SK-N-SH treated with all-trans-retinoic acid at 6 μM for 48 hours (cell line): ENCODE measurements at regions not wholly inside any gene's neighbourhood (a gene's known extent, or its start where the extent isn't known, plus 50 kb on each side); places are given as distances from the start of the nearest gene placed in this dataset.

Experiments
- ATAC-seq: fragments of 200-7000 bp; cut with Tn5 transposase; 3 replicates; pipeline ENCODE4 v1.9.1; 2020; ENCODE audit warnings: mild to moderate bottlenecking, moderate library complexity
- ARNTL ChIP-seq: fragments of 450-650 bp; formaldehyde crosslinking; IDR thresholded peaks from 2 replicates; pipeline ENCODE4 v1.5.0; 2020; ENCODE audit warnings: low read depth, mild to moderate bottlenecking, moderate library complexity, borderline replicate concordance
- BACH2 ChIP-seq: fragments of 250-450 bp; sonication (Bioruptor Pico); IDR thresholded peaks from 2 replicates; pipeline ENCODE4 v1.9.0; 2021; ENCODE audit warnings: mild to moderate bottlenecking, borderline replicate concordance
- CSDC2 ChIP-seq: fragments of 250-450 bp; sonication (Bioruptor Pico); IDR thresholded peaks from 2 replicates; pipeline ENCODE4 v1.5.0; 2020; ENCODE audit warnings: mild to moderate bottlenecking, moderate library complexity
- ESRRG ChIP-seq: fragments of 250-450 bp; sonication (Bioruptor Pico); IDR thresholded peaks from 2 replicates; pipeline ENCODE4 v1.6.1; 2021; ENCODE audit warnings: mild to moderate bottlenecking
- GLIS3 ChIP-seq: fragments of 250-450 bp; sonication (Bioruptor Pico); IDR thresholded peaks from 2 replicates; pipeline ENCODE4 v1.5.0; 2020; ENCODE audit warnings: mild to moderate bottlenecking, moderate library complexity
- ISL1 ChIP-seq: fragments of 250-450 bp; sonication (Bioruptor Pico); IDR thresholded peaks from 2 replicates; pipeline ENCODE4 v2.1.2; 2022; ENCODE audit warnings: mild to moderate bottlenecking, moderate library complexity
- OSR1 ChIP-seq: fragments of 250-450 bp; sonication (Bioruptor Pico); IDR thresholded peaks from 2 replicates; pipeline ENCODE4 v1.8.0; 2022; ENCODE audit warnings: moderate library complexity, mild to moderate bottlenecking, inconsistent platforms
- PPARA ChIP-seq: fragments of 250-450 bp; sonication (Bioruptor Pico); IDR thresholded peaks from 2 replicates; pipeline ENCODE4 v1.5.0; 2020; ENCODE audit warnings: mild to moderate bottlenecking, borderline replicate concordance
- SNAI2 ChIP-seq: fragments of 250-450 bp; sonication (Bioruptor Pico); IDR thresholded peaks from 2 replicates; pipeline ENCODE4 v1.5.0; 2020; ENCODE audit warnings: mild to moderate bottlenecking, moderate library complexity
- TCF4 ChIP-seq: fragments of 250-450 bp; sonication (Bioruptor Pico); IDR thresholded peaks from 2 replicates; pipeline ENCODE4 v1.8.0; 2021; ENCODE audit warnings: mild to moderate bottlenecking, moderate library complexity, borderline replicate concordance
- ZC3H10 ChIP-seq: fragments of 250-450 bp; sonication (Bioruptor Pico); IDR thresholded peaks from 2 replicates; pipeline ENCODE4 v1.5.1; 2021; ENCODE audit warnings: mild to moderate bottlenecking, moderate library complexity
- ZFP3 ChIP-seq: fragments of 250-450 bp; sonication (Bioruptor Pico); IDR thresholded peaks from 2 replicates; pipeline ENCODE4 v1.5.0; 2020; ENCODE audit warnings: mild to moderate bottlenecking, moderate library complexity
- ZFP30 ChIP-seq: fragments of 450-650 bp; formaldehyde crosslinking; IDR thresholded peaks from 2 replicates; pipeline ENCODE4 v1.5.0; 2022; ENCODE audit warnings: mild to moderate bottlenecking, moderate library complexity
- ZNF565 ChIP-seq: fragments of 450-650 bp; formaldehyde crosslinking; conservative IDR thresholded peaks from 2 replicates; pipeline ENCODE4 v1.5.0; 2020; ENCODE audit warnings: low read depth, mild to moderate bottlenecking, moderate library complexity
- ZNF70 ChIP-seq: fragments of 450-650 bp; formaldehyde crosslinking; IDR thresholded peaks from 2 replicates; pipeline ENCODE4 v1.5.0; 2020; ENCODE audit warnings: mild to moderate bottlenecking, moderate library complexity
- TF ChIP-seq, protein P1 (sequence below): fragments of 250-450 bp; sonication (Bioruptor Pico); IDR thresholded peaks from 2 replicates; pipeline ENCODE4 v1.5.1; 2020; ENCODE audit warnings: low read depth, mild to moderate bottlenecking, moderate library complexity
- TF ChIP-seq, protein P2 (sequence below): fragments of 250-450 bp; sonication (Bioruptor Pico); IDR thresholded peaks from 2 replicates; pipeline ENCODE4 v1.8.0; 2021; ENCODE audit warnings: low read depth, mild to moderate bottlenecking, moderate library complexity, borderline replicate concordance
- TF ChIP-seq, protein P3 (sequence below): fragments of 250-450 bp; sonication (Bioruptor Pico); IDR thresholded peaks from 2 replicates; pipeline ENCODE4 v1.8.0; 2020; ENCODE audit warnings: mild to moderate bottlenecking, moderate library complexity, borderline replicate concordance
- TF ChIP-seq, protein P4 (sequence below): fragments of 250-450 bp; sonication (Bioruptor Pico); IDR thresholded peaks from 2 replicates; pipeline ENCODE4 v1.5.1; 2021; ENCODE audit warnings: mild to moderate bottlenecking, moderate library complexity

DNA sequence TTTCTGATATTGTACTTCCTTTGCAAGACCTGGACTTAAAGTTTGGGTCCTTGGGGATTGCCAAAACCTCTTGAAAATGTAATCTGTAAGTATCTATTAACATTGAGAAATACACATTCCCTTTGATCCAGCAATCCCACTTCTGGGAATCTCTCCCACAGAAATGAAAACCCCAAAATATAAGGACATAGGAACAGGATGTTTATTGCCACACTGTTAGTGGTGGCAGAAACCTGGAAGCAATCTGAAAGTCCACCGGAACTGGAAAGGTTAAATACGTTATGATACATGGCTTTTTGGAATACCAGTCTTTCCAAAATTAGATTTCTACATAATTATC is 71.2 kb upstream of the STX18 start:
- no peak for ATAC-seq
- TF ChIP-seq, protein P1, sequence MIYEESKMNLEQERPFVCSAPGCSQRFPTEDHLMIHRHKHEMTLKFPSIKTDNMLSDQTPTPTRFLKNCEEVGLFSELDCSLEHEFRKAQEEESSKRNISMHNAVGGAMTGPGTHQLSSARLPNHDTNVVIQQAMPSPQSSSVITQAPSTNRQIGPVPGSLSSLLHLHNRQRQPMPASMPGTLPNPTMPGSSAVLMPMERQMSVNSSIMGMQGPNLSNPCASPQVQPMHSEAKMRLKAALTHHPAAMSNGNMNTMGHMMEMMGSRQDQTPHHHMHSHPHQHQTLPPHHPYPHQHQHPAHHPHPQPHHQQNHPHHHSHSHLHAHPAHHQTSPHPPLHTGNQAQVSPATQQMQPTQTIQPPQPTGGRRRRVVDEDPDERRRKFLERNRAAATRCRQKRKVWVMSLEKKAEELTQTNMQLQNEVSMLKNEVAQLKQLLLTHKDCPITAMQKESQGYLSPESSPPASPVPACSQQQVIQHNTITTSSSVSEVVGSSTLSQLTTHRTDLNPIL (CRISPR knock-in tag) = no peak
- TF ChIP-seq PPARA (no peak), ISL1 (CRISPR knock-in tag) (no peak), ZFP30 (CRISPR knock-in tag) (no peak), GLIS3 (CRISPR knock-in tag) (no peak), OSR1 (CRISPR knock-in tag) (no peak), ZNF70 (no peak), ARNTL (CRISPR knock-in tag) (no peak), ESRRG (CRISPR knock-in tag) (no peak), ZC3H10 (CRISPR knock-in tag) (no peak)
- TF ChIP-seq, protein P2, sequence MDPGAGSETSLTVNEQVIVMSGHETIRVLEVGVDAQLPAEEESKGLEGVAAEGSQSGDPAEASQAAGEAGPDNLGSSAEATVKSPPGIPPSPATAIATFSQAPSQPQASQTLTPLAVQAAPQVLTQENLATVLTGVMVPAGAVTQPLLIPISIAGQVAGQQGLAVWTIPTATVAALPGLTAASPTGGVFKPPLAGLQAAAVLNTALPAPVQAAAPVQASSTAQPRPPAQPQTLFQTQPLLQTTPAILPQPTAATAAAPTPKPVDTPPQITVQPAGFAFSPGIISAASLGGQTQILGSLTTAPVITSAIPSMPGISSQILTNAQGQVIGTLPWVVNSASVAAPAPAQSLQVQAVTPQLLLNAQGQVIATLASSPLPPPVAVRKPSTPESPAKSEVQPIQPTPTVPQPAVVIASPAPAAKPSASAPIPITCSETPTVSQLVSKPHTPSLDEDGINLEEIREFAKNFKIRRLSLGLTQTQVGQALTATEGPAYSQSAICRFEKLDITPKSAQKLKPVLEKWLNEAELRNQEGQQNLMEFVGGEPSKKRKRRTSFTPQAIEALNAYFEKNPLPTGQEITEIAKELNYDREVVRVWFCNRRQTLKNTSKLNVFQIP (CRISPR knock-in tag) = no peak
- TF ChIP-seq, protein P3, sequence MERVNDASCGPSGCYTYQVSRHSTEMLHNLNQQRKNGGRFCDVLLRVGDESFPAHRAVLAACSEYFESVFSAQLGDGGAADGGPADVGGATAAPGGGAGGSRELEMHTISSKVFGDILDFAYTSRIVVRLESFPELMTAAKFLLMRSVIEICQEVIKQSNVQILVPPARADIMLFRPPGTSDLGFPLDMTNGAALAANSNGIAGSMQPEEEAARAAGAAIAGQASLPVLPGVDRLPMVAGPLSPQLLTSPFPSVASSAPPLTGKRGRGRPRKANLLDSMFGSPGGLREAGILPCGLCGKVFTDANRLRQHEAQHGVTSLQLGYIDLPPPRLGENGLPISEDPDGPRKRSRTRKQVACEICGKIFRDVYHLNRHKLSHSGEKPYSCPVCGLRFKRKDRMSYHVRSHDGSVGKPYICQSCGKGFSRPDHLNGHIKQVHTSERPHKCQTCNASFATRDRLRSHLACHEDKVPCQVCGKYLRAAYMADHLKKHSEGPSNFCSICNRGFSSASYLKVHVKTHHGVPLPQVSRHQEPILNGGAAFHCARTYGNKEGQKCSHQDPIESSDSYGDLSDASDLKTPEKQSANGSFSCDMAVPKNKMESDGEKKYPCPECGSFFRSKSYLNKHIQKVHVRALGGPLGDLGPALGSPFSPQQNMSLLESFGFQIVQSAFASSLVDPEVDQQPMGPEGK (CRISPR knock-in tag) = no peak
- TF ChIP-seq, protein P4, sequence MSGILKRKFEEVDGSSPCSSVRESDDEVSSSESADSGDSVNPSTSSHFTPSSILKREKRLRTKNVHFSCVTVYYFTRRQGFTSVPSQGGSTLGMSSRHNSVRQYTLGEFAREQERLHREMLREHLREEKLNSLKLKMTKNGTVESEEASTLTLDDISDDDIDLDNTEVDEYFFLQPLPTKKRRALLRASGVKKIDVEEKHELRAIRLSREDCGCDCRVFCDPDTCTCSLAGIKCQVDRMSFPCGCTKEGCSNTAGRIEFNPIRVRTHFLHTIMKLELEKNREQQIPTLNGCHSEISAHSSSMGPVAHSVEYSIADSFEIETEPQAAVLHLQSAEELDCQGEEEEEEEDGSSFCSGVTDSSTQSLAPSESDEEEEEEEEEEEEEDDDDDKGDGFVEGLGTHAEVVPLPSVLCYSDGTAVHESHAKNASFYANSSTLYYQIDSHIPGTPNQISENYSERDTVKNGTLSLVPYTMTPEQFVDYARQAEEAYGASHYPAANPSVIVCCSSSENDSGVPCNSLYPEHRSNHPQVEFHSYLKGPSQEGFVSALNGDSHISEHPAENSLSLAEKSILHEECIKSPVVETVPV (CRISPR knock-in tag) = no peak

- no peak for TF ChIP-seq CSDC2 (CRISPR knock-in tag)
- TF ChIP-seq, protein P3 (CRISPR knock-in tag) = no peak
- TF ChIP-seq, protein P2 (CRISPR knock-in tag) = no peak
- no peak for TF ChIP-seq ZFP3
- TF ChIP-seq ZC3H10 (CRISPR knock-in tag) = no peak
- TF ChIP-seq ZNF565 (CRISPR knock-in tag) = no peak
- TF ChIP-seq ISL1 (CRISPR knock-in tag) = no peak
- TF ChIP-seq, protein P1 (CRISPR knock-in tag) = no peak
- no peak for TF ChIP-seq TCF4 (CRISPR knock-in tag)
- TF ChIP-seq, protein P4 (CRISPR knock-in tag) = no peak
- TF ChIP-seq ZFP30 (CRISPR knock-in tag) = no peak
- no peak for TF ChIP-seq GLIS3 (CRISPR knock-in tag)
- no peak for TF ChIP-seq SNAI2 (CRISPR knock-in tag)
- TF ChIP-seq BACH2 (CRISPR knock-in tag) = no peak
- no peak for TF ChIP-seq ARNTL (CRISPR knock-in tag)
- no peak for TF ChIP-seq ZNF70
- no peak for TF ChIP-seq ESRRG (CRISPR knock-in tag)
- ATAC-seq = no peak
These were observed 68.8 kb upstream of the STX18 start for GRCh38 chr4:4610672-4611071.
